Activated effector memory CD4-positive, alpha-beta T cell treated with Interleukin-2 at 50 U/mL for 16 hours (primary cell): ENCODE measurements at regions not wholly inside any gene's neighbourhood (a gene's known extent, or its start where the extent isn't known, plus 50 kb on each side); places are given as distances from the start of the nearest gene placed in this dataset.

Source experiments
- DNase-seq: peaks from one replicate; pipeline ENCODE4 v3.0.0-alpha.2; 2020

- DNase-seq, result no peak
Measured at GRCh38 chr14:101151226-101151926, 247.9 kb upstream of the RTL1 start.

- no peak for DNase-seq
Measured at GRCh38 chr14:101151927-101152305, 248.4 kb upstream of the RTL1 start.

DNA sequence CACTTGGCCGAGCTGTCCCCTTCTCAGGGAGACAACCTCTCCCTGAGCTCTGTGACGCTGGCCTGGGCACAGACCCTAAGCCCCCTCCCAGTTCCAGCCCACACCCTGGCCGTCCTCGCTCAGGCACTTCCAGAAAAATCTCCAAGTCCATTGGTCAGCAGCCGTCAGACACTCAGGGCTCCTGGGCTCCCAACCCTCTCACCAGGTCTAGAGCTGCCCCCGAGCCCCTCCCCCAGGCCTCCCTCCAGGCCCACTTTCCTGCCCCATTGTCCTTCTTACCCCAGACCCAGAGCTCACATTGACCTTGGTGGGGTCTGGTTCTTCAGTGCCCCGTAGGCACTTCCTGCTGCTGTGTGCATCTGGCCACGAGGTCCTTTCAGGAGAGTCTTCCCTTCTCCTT, 249.3 kb upstream of the RTL1 start:
- DNase-seq, result no peak

DNA sequence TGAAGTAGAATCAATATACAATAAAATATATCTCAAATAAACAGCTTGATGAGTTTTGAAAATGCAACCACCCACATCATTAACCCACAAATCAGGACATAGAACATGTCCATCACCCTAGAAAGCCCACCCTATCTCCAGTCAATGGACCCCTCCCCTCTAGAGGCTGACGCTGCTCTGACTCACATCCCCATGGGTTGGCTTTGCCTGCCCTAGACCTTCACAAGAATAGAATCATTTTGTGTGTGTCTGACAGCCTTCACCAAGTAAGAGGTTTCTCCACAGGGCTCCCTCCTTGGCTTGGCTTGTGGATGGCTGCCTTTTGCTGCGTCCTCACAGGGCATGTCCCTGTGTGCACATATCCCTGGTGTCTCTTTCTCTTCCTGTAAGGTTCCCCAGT, 250.2 kb upstream of the RTL1 start:
- no peak for DNase-seq

- DNase-seq, result no peak
Measured at GRCh38 chr14:101155575-101155974, 252.1 kb upstream of the RTL1 start.

DNA sequence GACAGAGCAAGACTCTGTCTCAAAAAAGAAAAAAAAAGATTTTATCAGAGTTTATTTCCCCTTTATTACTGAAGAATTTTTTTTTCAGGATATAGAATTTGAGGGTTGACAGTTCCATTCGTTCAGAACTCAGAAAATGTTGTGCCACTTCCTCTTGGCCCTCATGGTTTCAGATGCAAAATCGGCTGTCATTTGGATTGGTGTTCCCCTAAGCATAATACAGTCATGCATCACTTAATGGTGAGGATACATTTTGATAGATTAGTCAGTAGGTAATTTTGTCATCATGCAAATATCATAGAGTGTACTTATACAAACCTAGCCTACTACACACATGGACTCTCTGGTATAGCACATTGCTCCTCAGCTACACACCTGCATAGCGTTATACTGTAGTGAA, 263.9 kb upstream of the RTL1 start:
- no peak for DNase-seq

DNA sequence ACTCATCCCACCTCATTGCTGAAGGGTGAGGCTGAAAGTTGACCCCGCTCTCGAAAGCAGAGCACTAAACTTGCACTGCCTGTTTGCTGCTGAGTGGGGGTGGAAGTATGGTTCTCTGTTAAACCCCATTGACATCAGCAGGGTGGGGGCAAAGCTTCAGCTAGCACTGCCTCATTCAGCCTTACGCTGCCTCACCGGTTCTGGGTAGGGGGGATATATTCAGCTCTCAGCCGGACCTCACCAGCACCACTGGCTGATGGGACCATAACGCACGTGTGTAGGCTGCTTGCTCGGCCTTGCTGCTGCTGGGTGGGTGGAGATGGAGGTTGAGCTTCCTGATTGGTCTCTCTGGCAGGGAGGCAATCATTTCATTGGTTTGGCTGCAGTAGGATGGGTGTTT, 265.7 kb upstream of the RTL1 start:
- no peak for DNase-seq

DNA sequence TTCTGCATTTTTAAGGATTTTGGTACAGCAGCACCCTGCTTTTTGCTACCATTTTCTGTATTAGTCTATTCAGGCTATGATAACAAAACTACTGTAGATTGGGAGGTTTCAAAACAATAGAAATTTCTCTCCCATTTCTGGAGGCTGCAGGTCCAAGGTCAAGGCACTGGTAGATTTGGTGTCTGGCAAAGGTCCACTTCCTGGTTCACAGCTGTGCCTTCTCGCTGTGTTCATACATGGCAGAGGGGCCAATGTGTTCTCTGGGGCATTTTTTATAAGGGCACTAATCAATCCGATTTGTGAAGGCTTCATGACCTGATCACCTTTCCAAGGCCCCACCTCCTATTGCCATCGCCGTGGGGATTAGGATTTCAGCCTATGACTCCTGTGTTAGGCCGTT, 268.1 kb upstream of the RTL1 start:
- DNase-seq, result no peak

- DNase-seq, result no peak
Measured at GRCh38 chr14:101173698-101174521, 270.4 kb upstream of the RTL1 start.

DNA sequence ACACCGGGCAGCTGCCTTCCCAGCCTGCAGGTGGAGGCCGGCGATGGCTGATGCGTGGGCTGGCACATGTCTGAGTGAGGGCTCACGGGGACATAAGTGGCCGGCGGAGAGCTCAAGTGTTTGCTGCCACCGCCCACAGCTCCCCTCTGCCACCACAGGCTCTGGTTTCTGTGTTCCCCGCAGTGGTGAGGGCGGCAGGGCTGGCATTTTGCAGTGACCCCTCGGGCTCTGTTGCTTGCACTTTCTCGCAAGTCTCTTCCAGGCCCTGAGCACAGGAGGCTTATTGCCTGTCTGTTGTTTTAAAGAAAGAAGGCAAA, 271.0 kb upstream of the RTL1 start:
- no peak for DNase-seq

- DNase-seq, result no peak
Measured at GRCh38 chr14:101174980-101175606, 271.6 kb upstream of the RTL1 start.

- DNase-seq, result no peak
Measured at GRCh38 chr14:101175731-101176534, 272.4 kb upstream of the RTL1 start.

DNA sequence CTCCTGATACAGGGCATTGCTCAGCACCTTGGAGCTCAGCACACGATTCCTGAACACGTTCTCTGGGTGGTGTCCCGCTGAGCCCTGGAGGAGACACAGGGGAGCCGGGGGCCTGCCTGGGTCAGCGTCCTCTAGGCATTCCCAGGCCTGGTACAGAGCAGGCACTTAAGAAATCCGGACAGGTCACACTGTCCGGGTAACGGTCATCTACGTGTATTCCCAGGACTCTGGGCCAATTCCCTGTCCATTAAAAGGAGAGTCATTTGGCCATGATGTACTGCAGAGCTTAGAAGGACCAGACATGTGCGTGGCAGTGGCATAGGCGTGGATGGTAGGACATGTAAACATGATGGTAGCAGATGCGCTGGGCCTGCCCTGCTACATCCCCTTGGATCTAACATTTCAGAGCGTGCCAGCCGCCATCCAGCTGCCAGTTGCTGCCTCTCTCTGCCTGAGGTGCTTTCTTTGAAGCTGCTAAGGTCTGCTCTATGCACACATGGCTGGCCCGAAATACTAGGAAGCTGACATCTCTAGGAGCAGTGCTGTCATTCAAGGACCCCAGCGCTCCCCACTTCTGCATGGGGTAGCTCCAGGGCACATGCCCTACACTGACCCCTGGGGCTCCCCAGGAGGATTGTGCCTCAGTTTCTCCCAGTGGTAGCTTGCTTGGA, 273.1 kb upstream of the RTL1 start:
- no peak for DNase-seq

DNA sequence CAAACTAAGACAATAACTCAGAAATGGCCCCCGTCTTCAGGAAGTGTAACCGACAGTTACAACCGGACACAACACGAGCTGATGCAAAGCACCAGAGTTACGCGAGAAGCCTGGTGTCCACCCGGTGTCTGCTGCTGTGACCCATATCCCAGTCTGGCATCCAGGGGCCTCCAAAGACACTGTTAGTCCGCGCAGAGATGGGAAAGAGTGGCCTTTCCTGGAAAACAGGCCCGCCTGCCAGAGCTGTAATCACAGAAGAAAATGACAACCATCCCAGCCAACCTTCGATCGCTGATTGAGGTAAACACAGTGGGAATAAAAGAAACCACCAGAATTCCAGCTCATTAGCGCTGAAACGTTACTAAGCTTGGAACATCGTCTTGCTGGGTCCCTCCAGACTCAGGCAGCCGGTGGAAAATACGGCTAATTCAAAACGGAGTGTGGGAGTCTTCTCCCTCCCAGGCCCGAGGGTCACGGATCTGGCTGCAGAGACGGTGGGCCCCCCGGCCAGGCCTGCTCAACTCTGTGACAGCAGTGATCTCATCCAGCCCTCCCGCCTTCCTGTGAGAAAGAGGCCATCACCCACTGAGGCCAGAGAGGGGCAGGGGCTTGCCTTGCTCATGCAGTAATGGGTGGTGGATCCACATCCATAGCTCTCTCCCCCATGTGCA, 273.9 kb upstream of the RTL1 start:
- DNase-seq, result no peak

DNA sequence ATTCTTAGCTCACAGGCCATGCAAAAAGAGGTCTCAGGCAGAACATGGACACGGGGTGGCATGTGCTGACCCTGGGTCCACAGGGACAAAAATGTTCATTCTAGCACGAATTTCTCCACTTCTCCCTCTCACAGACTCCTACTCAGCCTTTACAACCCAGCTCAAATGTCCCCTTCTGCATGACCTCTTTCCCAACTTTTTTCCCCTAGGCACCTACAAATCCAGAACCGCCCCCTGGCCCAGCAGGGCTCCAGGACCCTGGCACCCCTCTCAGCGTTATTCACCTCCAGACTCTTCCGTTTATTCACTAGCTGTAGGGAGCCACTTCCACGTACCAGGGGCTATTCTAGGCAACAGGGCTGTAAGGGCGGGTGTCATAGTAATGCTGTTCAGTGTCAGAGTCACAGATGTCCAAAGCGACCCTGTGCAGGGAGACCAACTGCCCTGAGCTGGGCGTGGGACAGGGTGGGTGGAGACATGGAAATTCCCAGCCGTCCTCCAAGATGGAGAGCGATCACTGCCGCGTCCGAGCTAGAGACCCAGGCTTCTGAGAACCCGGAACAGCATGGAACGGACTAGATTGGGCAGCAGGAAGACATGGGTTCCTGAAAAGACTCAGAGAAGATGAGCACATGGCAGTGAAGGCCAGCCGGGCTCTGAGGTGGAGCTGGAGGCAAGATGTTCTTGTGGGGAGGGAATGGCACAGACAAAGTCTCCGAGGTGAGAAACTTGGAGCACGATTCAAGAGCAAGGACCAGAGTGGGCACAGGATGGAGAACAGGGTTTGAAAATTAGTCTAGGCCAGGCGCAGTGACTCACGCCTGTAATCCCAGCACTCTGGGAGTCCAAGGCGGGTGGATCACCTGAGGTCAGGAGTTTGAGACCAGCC, 274.9 kb upstream of the RTL1 start:
- no peak for DNase-seq

DNA sequence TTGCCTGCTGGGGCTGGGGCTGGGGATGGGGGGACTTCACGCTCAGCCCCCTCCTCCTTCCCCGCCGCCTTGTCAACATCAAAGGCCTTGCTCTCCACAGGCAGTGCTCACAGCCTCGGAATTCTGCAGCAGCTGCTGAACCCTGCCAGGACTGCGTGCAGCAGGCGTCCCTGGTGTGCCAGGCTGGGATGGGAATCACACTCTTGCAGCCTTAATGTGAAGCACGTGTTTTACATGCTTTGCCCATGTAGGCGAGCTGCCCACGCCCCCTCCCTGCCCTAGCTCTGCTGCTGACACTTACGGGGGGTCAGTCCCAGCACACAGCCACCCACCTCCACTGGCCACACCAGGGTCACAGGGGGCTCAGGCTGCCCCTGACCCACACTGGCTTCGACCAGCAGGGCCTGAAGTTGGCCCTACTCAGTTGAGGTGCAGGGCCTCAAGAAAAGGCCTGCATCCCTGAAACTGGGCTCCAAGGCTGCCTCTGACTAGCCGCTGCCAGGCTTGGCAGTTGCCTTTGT, 276.2 kb upstream of the RTL1 start:
- no peak for DNase-seq

- DNase-seq, result no peak
Measured at GRCh38 chr14:101181446-101182313, 278.2 kb upstream of the RTL1 start.

DNA sequence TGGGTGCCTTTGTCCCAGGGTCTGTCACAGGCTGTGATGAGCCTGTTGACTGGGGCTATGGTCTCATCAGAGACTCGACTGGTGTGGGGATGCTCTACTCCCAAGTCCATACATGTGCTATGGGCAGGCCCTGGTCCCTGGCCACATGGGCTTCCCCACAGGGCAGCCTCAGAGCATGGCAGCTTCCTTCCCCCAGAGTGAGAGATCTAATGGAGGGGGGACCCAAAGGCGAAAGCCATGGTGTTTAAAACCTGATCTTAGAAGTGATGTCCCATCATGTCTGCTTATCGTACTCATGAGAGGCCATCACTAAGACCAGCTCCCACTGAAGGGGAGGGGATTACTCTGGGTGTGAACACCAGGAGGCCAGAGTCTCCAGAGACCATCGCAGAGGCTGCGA, 279.0 kb upstream of the RTL1 start:
- no peak for DNase-seq

DNA sequence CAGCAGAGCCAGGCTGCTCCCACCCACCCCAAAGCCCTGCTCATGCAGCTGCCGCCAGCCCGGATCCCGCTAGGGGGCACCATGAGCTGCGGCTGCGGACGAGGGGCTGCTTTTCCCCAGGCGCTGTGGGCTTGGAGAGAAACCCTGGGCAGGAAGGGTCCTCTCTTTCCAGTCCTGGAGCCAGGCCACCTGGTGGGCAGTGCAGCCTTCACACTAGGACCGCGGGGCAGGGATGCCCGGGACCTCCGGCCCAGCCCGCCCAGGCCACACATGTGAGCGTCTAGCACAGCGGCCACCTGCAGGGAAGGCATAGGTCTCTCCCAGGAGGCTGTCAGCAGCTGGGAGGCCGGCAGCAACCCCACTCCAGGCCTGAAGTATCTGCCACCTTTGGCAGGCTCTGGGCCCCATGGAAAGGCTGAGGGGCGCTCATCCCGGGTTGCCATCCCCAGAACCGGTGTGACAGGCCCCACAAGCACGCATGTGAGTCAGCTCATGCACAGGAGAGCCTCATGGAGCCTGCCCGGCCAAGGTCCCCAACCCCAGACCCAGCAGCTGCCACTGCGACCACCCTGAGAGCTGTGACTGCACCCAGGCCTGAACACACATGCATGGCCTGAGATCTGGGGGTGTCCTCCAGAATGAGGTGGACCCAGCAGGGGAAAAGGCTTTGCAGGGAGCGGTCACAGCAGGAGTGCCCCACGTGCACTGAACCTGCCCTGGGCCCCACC, 280.0 kb upstream of the RTL1 start:
- DNase-seq, result no peak
